ENCODE measurements at regions not wholly inside any gene's neighbourhood (a gene's known extent, or its start where the extent isn't known, plus 50 kb on each side); places are given as distances from the start of the nearest gene placed in this dataset.

GRCh38 chr9:108050894-108051293 lies 561.3 kb upstream of the KLF4 start:
- ATAC-seq (ENCODE audit: low read depth) = no peak
- 90% methylated on average over 2 of the region's 4 CpGs; no CpG with 5 or more reads in 1 of the 2 experiments for WGBS, 2 experiments (ENCODE audit: extremely low coverage in 2 of 2, insufficient read length in 1 of 2)
- in situ Hi-C loops (cut with MboI; ENCODE audit: low sequenced_read_pairs) = loop anchor here (5.0 kb wide), 1 partner anchor 554 kb away; no protein-coding TSS in a partner anchor

More at GRCh38 chr9:108050894-108051293, 561.3 kb upstream of the KLF4 start:
- Histone ChIP-seq H3K23ac (ENCODE audit: low read depth, low read length) (0 out of 2 replicates have a peak overlapping the region, but pooled peaks have one; percentile 11), H4K8ac (ENCODE audit: low read depth in 2 of 2, low read length in 2 of 2) (no peak overlapping the region), H3K14ac (replicated peaks; ENCODE audit: low read depth, low read length) (no peak overlapping the region), H4K5ac (ENCODE audit: low read depth, low read length) (peak overlapping the region; percentile 32; the same call in 1 of the 2 replicates), H3K27me3 (ENCODE audit: control insufficient read depth, insufficient read depth, low read length) (no peaks in the 10 kb centered on the region), H2BK15ac (ENCODE audit: low read depth, low read length) (peak overlapping the region; percentile 20; the same call in 2 of the 3 replicates), H3K9ac (ENCODE audit: low read depth, low read length) (no peak overlapping the region), H2AK9ac (replicated peaks; ENCODE audit: low read depth, low read length, poor library complexity) (no peak overlapping the region), H3K4ac (ENCODE audit: low read depth, low read length) (peak overlapping the region; percentile 46; the same call in 1 of the 2 replicates), H3K4me1 (ENCODE audit: control insufficient read depth, insufficient read depth, low read length) (peaks cover 30% of the 10 kb centered on the region), H3K36me3 (ENCODE audit: control insufficient read depth, insufficient read depth, low read length) (no peaks in the 10 kb centered on the region), H3K9me1 (ENCODE audit: insufficient read depth, low read length) (peaks cover 20% of the 10 kb centered on the region), H2BK20ac (ENCODE audit: low read depth, low read length) (peak overlapping the region; percentile 47), H2AK5ac (ENCODE audit: low read depth, low read length) (peak overlapping the region; percentile 3; the same call in 1 of the 2 replicates), H4K91ac (ENCODE audit: insufficient read depth, low read depth, low read length) (peak overlapping the region; percentile 27), H3K79me1 (ENCODE audit: low read depth in 1 of 2, low read length in 2 of 2) (no peaks in the 10 kb centered on the region), H2BK120ac (ENCODE audit: low read depth, low read length) (peak overlapping the region; percentile 48), H2BK5ac (ENCODE audit: low read depth, low read length, poor library complexity, severe bottlenecking) (no peak overlapping the region), H3K56ac (ENCODE audit: extremely low read depth, insufficient read depth, low read length) (no peak overlapping the region), H3K4me3 (ENCODE audit: insufficient read depth, low read depth, low read length) (no peak overlapping the region), H3K9me3 (ENCODE audit: control insufficient read depth, insufficient read depth, low read length) (no peaks in the 10 kb centered on the region), H2AFZ (replicated peaks; ENCODE audit: low read length, poor library complexity) (no peak overlapping the region), H4K20me1 (ENCODE audit: insufficient read depth, low read length) (no peaks in the 10 kb centered on the region), H3K27ac (ENCODE audit: insufficient read depth, low read length) (no peak overlapping the region), H3K4me2 (ENCODE audit: low read depth, low read length) (no peak overlapping the region), H3K18ac (ENCODE audit: low read depth, low read length) (peak overlapping the region; percentile 15; the same call in 1 of the 2 replicates)
- ChIA-PET POLR2A (ENCODE audit: unreplicated experiment) (no interaction called here), CTCF (no interaction called here)
- intact Hi-C loops (cut with micrococcal nuclease) = loop anchor here (10.0 kb wide), 1 partner anchor 424 kb away; no protein-coding TSS in a partner anchor
- BruUV-seq (replicated peaks) = no TSS peak
- TF ChIP-seq BHLHE40 (IDR thresholded peaks at IDR 0.05; ENCODE audit: low read depth, low read length) = no peak
- TF ChIP-seq RCOR1 (IDR thresholded peaks at IDR 0.05; ENCODE audit: insufficient replicate concordance, low read length) = no peak
- no peak for TF ChIP-seq MAZ (IDR thresholded peaks at IDR 0.05; ENCODE audit: borderline replicate concordance, low read depth, low read length)
- TF ChIP-seq USF2 (IDR thresholded peaks at IDR 0.05; ENCODE audit: low read depth, low read length) = no peak
- TF ChIP-seq POLR2A (IDR thresholded peaks at IDR 0.05; ENCODE audit: low read depth, low read length) = no peak
- no peak for TF ChIP-seq NFE2L2 (IDR thresholded peaks at IDR 0.05; ENCODE audit: low read depth, low read length)
- no peak for TF ChIP-seq CEBPB (IDR thresholded peaks at IDR 0.05; ENCODE audit: low read depth, low read length)
- no peak for TF ChIP-seq RFX5 (IDR thresholded peaks at IDR 0.05; ENCODE audit: low read depth, low read length)
- no peak for TF ChIP-seq CTCF (conservative IDR thresholded peaks at IDR 0.05; ENCODE audit: low read depth, low read length)
- TF ChIP-seq MAFK (IDR thresholded peaks at IDR 0.05; ENCODE audit: low read depth, low read length) = no peak
- no peak for TF ChIP-seq CHD1 (IDR thresholded peaks at IDR 0.05; ENCODE audit: low read depth, low read length)
- TF ChIP-seq MXI1 (IDR thresholded peaks at IDR 0.05; ENCODE audit: borderline replicate concordance, low read depth, low read length) = no peak
- no peak for TF ChIP-seq FOS (IDR thresholded peaks at IDR 0.05; ENCODE audit: low read depth, low read length)
- no peak for TF ChIP-seq SMC3 (IDR thresholded peaks at IDR 0.05; ENCODE audit: low read depth, low read length)
- TF ChIP-seq ELK1 (IDR thresholded peaks at IDR 0.05; ENCODE audit: borderline replicate concordance, low read depth, low read length) = no peak
- dilution Hi-C loops (cut with HindIII; ENCODE audit: low sequenced_read_pairs, unreplicated experiment) = no loop called here
- DNase-seq = no peak
